T-helper 1 cell treated with Interleukin-12 subunit alpha and Interleukin-12 subunit beta and Interleukin-4 antibody, amounts not matched to agents 30 μg/mL and 1 μg/mL, for 36 hours (primary cell): ENCODE measurements at regions not wholly inside any gene's neighbourhood (a gene's known extent, or its start where the extent isn't known, plus 50 kb on each side); places are given as distances from the start of the nearest gene placed in this dataset.
"Not testable (repeated sequence)": the region's sequence is repeated elsewhere in the genome, so short reads cannot be mapped to it uniquely, and the experiment has no call there.

Source experiments
- H3K27ac Mint-ChIP-seq: one replicate; pipeline ENCODE4 v1.8.0; 2021; ENCODE audit warnings: mild to moderate bottlenecking, mixed read lengths
- H3K27me3 Mint-ChIP-seq: one replicate; pipeline ENCODE4 v1.8.0; 2021; ENCODE audit warnings: low read depth, mixed read lengths
- H3K36me3 Mint-ChIP-seq: one replicate; pipeline ENCODE4 v1.8.0; 2021; ENCODE audit warnings: low read depth, mixed read lengths
- H3K4me1 Mint-ChIP-seq: one replicate; pipeline ENCODE4 v1.8.0; 2021; ENCODE audit warnings: low read depth, mixed read lengths
- H3K4me3 Mint-ChIP-seq: one replicate; pipeline ENCODE4 v1.8.0; 2021; ENCODE audit warnings: mild to moderate bottlenecking, moderate library complexity, mixed read lengths
- H3K9me3 Mint-ChIP-seq: one replicate; pipeline ENCODE4 v1.8.0; 2021; ENCODE audit warnings: mixed read lengths

DNA sequence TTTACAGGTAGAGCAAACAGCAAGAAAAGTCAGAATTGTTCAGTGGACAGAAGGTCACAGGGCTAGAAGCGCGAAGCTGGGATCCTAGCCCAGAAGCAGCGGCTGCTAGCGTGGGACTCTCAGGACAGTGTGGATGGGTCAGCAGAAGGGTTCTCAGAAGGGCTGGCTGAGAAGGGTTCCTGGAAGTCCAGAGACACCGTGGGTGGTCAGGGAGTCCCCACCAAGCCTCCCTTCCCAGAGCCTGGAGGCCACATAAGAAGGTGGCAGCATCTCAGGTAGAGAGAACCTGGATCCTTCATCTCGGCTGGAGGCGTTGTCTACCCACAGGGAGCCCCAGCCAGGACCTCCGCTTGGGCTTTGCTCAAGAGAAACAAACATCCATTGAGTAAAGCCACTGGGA is 696.3 kb downstream of the PTPRU start:
- H3K9me3 Mint-ChIP-seq: no peaks in the 10 kb centered on the region
- no peak overlapping the region for H3K27ac Mint-ChIP-seq
- H3K27me3 Mint-ChIP-seq: no peaks in the 10 kb centered on the region
- H3K4me1 Mint-ChIP-seq: no peaks in the 10 kb centered on the region
- no peak overlapping the region for H3K4me3 Mint-ChIP-seq
- no peaks in the 10 kb centered on the region for H3K36me3 Mint-ChIP-seq

DNA sequence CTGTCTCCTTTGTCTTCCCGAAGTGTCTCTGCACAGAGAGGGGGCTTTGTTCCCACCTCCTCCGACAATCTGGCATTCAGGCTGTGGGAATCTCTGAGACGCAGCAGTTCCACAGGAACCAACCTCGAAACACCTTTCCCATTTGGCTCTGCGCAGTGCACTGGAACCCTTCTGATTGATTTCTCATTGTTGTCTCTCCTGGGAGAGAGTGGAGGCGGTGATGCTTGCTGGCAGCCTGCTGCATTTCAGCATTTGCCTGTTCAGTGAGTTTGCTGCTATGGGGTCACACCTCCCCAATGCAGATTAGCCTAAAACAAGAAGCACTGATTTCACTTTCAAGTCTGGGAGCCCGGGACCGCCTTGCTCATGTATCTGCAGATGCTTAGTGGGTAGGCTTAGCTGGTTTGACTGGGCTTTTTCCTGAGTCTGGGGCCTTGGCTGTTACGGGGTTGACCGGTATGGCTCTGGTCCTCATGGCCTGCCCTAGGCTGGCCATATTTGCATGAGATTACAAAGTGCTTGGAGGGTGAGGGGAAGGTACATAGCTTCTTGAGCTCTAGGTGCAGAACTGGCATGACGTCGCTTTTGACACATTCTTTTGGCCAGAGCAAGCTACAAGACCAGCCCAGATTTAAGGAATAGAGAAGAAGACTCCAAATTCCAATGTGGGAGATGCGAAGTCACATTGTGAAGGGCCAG is 695.3 kb downstream of the PTPRU start:
- Mint-ChIP-seq H3K4me3 (no peak overlapping the region), H3K9me3 (no peaks in the 10 kb centered on the region), H3K27ac (no peak overlapping the region), H3K27me3 (no peaks in the 10 kb centered on the region), H3K4me1 (no peaks in the 10 kb centered on the region), H3K36me3 (no peaks in the 10 kb centered on the region)

GRCh38 chr1:29925058-29925457 is 688.7 kb downstream of the PTPRU start:
- Mint-ChIP-seq H3K36me3 (no peaks in the 10 kb centered on the region), H3K9me3 (no peaks in the 10 kb centered on the region), H3K27me3 (no peaks in the 10 kb centered on the region), H3K4me1 (no peaks in the 10 kb centered on the region), H3K27ac (no peak overlapping the region), H3K4me3 (no peak overlapping the region)

DNA sequence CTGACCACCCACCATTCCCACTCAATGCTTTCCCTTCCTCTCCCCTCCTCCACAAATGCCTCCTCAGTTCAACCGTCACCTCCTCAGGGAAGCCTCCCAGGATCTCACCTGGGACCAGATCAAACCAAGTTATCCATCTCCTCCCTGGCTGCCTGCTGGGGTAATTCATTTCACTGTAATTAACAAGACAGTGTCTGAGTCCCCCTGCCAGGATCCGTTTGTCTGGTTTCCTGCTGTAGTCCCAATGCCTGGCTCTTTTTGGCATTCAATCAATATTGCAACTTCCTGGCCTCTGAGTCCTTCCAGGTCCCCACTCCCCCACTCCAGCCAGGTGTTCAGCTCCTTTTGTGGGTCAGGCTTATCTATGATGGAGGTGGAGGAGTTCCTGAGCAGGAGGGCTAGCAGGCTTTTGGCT is 687.7 kb downstream of the PTPRU start:
- no peak overlapping the region for H3K27ac Mint-ChIP-seq
- peaks cover 5% of the 10 kb centered on the region for H3K27me3 Mint-ChIP-seq
- no peaks in the 10 kb centered on the region for H3K36me3 Mint-ChIP-seq
- no peak overlapping the region for H3K4me3 Mint-ChIP-seq
- H3K4me1 Mint-ChIP-seq: no peaks in the 10 kb centered on the region
- H3K9me3 Mint-ChIP-seq: no peaks in the 10 kb centered on the region

DNA sequence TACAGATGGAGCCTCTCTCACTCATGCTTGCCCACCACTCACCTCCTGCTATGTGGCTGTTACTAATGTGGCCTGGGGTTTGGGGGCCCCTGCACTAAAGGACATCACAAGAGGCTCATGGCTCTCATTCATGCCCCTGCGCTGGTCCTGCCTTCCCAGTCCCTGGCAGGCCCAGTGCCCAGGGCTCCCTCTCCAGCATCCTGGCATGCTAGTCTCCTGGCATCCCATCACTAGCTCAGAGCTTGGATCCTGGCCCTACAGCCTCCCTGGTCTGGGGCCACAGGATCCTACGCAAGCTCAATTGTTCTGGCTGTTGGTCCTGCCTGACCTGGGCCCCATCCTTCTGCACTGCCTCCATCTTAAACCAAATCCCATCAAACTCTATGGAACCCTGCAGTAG is 685.4 kb downstream of the PTPRU start:
- Mint-ChIP-seq H3K9me3 (no peaks in the 10 kb centered on the region), H3K27ac (no peak overlapping the region)

GRCh38 chr1:29920784-29921183 is 684.5 kb downstream of the PTPRU start:
- no peak overlapping the region for H3K27ac Mint-ChIP-seq
- H3K4me1 Mint-ChIP-seq: no peaks in the 10 kb centered on the region
- H3K36me3 Mint-ChIP-seq: no peaks in the 10 kb centered on the region
- peaks cover 7% of the 10 kb centered on the region for H3K27me3 Mint-ChIP-seq
- H3K4me3 Mint-ChIP-seq: no peak overlapping the region
- no peaks in the 10 kb centered on the region for H3K9me3 Mint-ChIP-seq

More for the DNA sequence above, 685.4 kb downstream of the PTPRU start:
- Mint-ChIP-seq H3K4me1 (no peaks in the 10 kb centered on the region), H3K4me3 (no peak overlapping the region), H3K36me3 (no peaks in the 10 kb centered on the region), H3K27me3 (peaks cover 5% of the 10 kb centered on the region)

DNA sequence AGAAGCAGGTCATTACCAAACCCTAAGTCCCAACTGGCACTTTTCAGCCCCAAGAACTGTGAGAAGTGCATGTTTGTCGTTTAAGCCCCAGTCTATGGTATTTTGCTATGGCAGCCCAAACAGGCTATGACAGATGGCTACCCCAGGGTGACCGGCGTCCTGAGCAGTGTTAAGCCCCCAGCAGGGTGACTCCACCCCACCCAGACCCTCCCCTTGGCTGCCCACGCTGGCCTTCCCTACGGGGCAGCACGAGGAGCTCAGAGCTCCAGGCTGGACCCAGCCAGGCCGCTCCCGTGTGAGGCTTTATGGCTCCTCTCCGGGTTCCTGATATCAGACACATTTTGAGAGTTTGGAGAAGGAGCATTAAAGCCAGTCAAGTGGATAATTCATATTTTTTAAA is 684.0 kb downstream of the PTPRU start:
- H3K27me3 Mint-ChIP-seq: peaks cover 10% of the 10 kb centered on the region
- H3K9me3 Mint-ChIP-seq: no peaks in the 10 kb centered on the region
- H3K4me3 Mint-ChIP-seq: no peak overlapping the region
- H3K36me3 Mint-ChIP-seq: no peaks in the 10 kb centered on the region
- H3K4me1 Mint-ChIP-seq: no peaks in the 10 kb centered on the region
- no peak overlapping the region for H3K27ac Mint-ChIP-seq

DNA sequence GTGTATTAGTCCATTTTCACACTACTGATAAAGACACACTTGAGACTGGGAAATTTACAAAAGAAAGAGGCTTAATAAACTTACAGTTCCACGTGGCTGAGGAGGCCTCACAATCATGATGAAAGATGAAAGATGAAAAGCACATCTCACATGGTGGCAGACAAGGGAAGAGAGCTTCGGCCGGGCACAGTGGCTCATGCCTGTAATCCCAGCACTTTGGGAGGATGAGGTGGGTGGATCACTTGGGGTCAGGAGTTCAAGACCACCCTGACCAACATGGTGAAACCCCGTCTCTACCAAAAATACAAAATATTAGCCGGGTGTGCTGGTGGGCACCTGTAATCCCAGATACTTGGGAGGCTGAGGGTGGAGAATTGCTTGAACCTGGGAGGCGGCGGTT is 682.7 kb downstream of the PTPRU start:
- H3K36me3 Mint-ChIP-seq, H3K27me3 Mint-ChIP-seq, H3K27ac Mint-ChIP-seq, H3K9me3 Mint-ChIP-seq, H3K4me3 Mint-ChIP-seq, H3K4me1 Mint-ChIP-seq: not testable (repeated sequence)

DNA sequence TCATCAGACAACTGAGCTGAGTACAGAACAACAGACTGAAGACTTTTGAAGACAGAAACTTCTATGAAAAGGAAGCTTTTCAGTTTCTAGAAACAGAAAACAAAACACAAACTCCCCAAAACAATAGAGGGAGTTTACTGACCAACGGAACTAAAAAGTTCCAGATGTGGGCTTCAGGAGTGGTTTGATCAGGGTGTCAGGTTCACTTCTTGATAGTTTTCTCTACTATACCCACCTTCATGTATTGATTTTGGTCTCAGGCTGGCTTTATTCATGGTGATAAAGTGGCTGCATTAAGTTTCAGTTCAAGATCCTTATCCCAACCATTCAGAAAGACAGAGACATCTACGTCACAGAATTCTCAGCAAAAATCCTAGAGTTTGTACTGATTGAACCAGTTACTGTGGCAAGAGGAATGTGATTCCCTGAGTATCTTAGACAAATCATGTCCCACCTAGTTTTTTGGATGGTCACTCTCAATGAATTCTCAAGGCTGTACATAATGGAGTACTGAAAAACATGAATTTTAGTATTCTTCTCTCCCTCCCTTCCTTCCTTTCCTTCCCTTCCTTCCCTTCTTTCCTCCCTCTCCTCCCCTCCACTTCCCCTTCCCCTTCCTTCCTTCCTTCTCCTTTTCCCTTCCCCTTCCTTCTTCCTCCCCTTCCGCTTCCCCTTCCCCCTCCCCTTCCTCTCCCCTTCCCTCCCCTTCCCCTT is 680.5 kb downstream of the PTPRU start:
- Mint-ChIP-seq H3K4me1 (no peaks in the 10 kb centered on the region), H3K27me3 (peaks cover 15% of the 10 kb centered on the region), H3K36me3 (no peaks in the 10 kb centered on the region), H3K4me3 (no peak overlapping the region), H3K9me3 (no peaks in the 10 kb centered on the region), H3K27ac (no peak overlapping the region)

- Mint-ChIP-seq H3K27ac (no peak overlapping the region), H3K9me3 (no peaks in the 10 kb centered on the region), H3K4me3 (no peak overlapping the region), H3K27me3 (peaks cover 14% of the 10 kb centered on the region), H3K36me3 (no peaks in the 10 kb centered on the region), H3K4me1 (no peaks in the 10 kb centered on the region)
These were observed 678.6 kb downstream of the PTPRU start for GRCh38 chr1:29914936-29915335.

DNA sequence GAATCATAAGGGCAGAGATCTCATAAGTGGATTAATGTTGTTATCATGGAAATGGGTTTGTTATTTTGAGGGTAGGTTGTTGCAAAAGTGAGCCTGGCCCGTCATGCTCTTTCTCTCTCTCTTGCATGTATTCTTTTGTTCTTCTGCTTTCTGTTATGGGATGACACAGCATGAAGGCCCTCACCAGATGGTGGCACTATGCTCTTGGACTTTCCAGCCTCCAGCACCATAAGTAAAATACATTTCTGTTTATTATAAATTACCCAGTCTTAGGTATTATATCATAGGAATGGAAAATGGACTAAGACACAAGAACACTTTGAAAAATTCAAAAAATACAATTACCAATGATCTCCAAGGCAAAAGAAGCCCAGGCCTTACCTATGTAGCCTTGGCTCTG is 676.1 kb downstream of the PTPRU start:
- Mint-ChIP-seq H3K27ac (no peak overlapping the region), H3K4me1 (peaks cover 3% of the 10 kb centered on the region), H3K4me3 (no peak overlapping the region), H3K27me3 (peaks cover 10% of the 10 kb centered on the region), H3K36me3 (no peaks in the 10 kb centered on the region), H3K9me3 (no peaks in the 10 kb centered on the region)

DNA sequence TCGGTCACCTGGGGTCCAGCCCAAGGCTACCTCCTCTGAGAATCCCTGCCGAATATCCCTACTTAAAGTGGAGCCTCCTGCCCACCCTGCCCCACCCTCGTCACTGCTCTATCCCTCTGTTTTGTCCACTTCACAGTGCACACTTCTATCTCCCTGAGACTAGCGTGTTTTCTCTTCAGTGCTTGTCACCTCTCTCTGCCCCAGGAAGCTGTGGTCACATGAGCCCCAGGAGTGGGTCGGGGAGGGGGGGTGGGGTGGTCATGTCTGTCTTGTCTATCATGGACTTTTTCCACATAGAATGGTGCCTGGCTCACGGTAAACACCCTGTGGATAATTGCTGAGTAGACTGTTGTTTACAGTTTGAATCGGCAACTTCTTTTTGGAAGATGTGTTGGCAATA is 673.6 kb downstream of the PTPRU start:
- Mint-ChIP-seq H3K4me1 (peaks cover 3% of the 10 kb centered on the region), H3K36me3 (no peaks in the 10 kb centered on the region), H3K27ac (no peak overlapping the region), H3K4me3 (no peak overlapping the region), H3K9me3 (no peaks in the 10 kb centered on the region), H3K27me3 (peaks cover 5% of the 10 kb centered on the region)

GRCh38 chr1:29907596-29907995 is 671.3 kb downstream of the PTPRU start:
- Mint-ChIP-seq H3K4me3 (no peak overlapping the region), H3K9me3 (no peaks in the 10 kb centered on the region), H3K4me1 (peaks cover 3% of the 10 kb centered on the region), H3K27me3 (peaks cover 12% of the 10 kb centered on the region), H3K36me3 (no peaks in the 10 kb centered on the region), H3K27ac (no peak overlapping the region)

DNA sequence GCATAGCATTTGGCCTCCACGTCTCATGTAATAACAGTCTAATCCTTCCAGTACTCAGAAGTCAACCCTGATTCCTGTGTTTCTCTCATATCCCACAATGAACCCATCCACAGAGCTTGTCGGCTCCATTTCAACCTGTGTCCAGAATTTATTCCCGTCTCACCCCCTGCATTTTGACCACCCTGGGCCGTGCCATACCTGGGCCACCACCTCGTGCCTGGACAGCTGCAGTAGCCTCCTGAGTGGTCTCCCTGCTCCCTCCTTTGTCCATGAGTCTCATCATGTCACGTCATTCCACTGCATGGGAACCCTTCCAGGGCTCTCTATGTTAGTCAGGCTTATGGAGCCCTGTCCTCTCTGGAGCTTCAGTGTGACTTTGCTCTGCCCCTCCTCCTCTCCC is 670.6 kb downstream of the PTPRU start:
- Mint-ChIP-seq H3K4me3 (no peak overlapping the region), H3K9me3 (no peaks in the 10 kb centered on the region)

GRCh38 chr1:29903548-29904166 is 667.3 kb downstream of the PTPRU start:
- Mint-ChIP-seq H3K9me3 (no peaks in the 10 kb centered on the region), H3K4me3 (no peak overlapping the region), H3K36me3 (no peaks in the 10 kb centered on the region), H3K27me3 (peaks cover 9% of the 10 kb centered on the region), H3K4me1 (no peaks in the 10 kb centered on the region), H3K27ac (no peak overlapping the region)

More for the DNA sequence above, 670.6 kb downstream of the PTPRU start:
- Mint-ChIP-seq H3K27me3 (peaks cover 11% of the 10 kb centered on the region), H3K36me3 (no peaks in the 10 kb centered on the region), H3K4me1 (peaks cover 3% of the 10 kb centered on the region), H3K27ac (no peak overlapping the region)
